ENCODE measurements at regions not wholly inside any gene's neighbourhood (a gene's known extent, or its start where the extent isn't known, plus 50 kb on each side); places are given as distances from the start of the nearest gene placed in this dataset.

GRCh38 chr3:78279091-78279490 is 1239.2 kb downstream of the ROBO2 start:
- POLR2A ChIA-PET: no interaction called here
- Mint-ChIP-seq H3K27me3 (ENCODE audit: low read depth) (no peaks in the 10 kb centered on the region), H3K27ac (no peak overlapping the region), H3K9me3 (ENCODE audit: insufficient read depth) (peaks cover 13% of the 10 kb centered on the region), H3K4me3 (no peak overlapping the region), H3K4me1 (ENCODE audit: low read depth) (no peaks in the 10 kb centered on the region), H3K36me3 (ENCODE audit: low read depth) (no peaks in the 10 kb centered on the region)
- DNase-seq (no peak), ATAC-seq (no peak)
- CTCF ChIA-PET: no interaction called here

GRCh38 chr3:78281381-78281780 is 1241.5 kb downstream of the ROBO2 start:
- no peak overlapping the region for H3K4me3 Mint-ChIP-seq
- no peak overlapping the region for H3K27ac Mint-ChIP-seq
- CTCF ChIA-PET: no interaction called here
- no peak for ATAC-seq
- POLR2A ChIA-PET: no interaction called here
- no peaks in the 10 kb centered on the region for H3K4me1 Mint-ChIP-seq (ENCODE audit: low read depth)
- no peak for DNase-seq
- no peaks in the 10 kb centered on the region for H3K27me3 Mint-ChIP-seq (ENCODE audit: low read depth)
- peaks cover 13% of the 10 kb centered on the region for H3K9me3 Mint-ChIP-seq (ENCODE audit: insufficient read depth)
- no peaks in the 10 kb centered on the region for H3K36me3 Mint-ChIP-seq (ENCODE audit: low read depth)

GRCh38 chr3:78283994-78284393 is 1244.1 kb downstream of the ROBO2 start:
- ATAC-seq (no peak), DNase-seq (no peak)
- Mint-ChIP-seq H3K4me1 (ENCODE audit: low read depth) (no peaks in the 10 kb centered on the region), H3K27me3 (ENCODE audit: low read depth) (no peaks in the 10 kb centered on the region), H3K4me3 (no peak overlapping the region), H3K36me3 (ENCODE audit: low read depth) (no peaks in the 10 kb centered on the region), H3K27ac (no peak overlapping the region), H3K9me3 (ENCODE audit: insufficient read depth) (peaks cover 13% of the 10 kb centered on the region)
- ChIA-PET POLR2A (no interaction called here), CTCF (no interaction called here)

GRCh38 chr3:78285032-78285728 is 1245.3 kb downstream of the ROBO2 start:
- Mint-ChIP-seq H3K4me1 (ENCODE audit: low read depth) (no peaks in the 10 kb centered on the region), H3K9me3 (ENCODE audit: insufficient read depth) (peaks cover 13% of the 10 kb centered on the region), H3K36me3 (ENCODE audit: low read depth) (no peaks in the 10 kb centered on the region), H3K4me3 (no peak overlapping the region), H3K27ac (no peak overlapping the region), H3K27me3 (ENCODE audit: low read depth) (no peaks in the 10 kb centered on the region)
- no peak for DNase-seq
- no peak for ATAC-seq
- CTCF ChIA-PET: no interaction called here
- POLR2A ChIA-PET: no interaction called here

- ATAC-seq: no peak
- H3K9me3 Mint-ChIP-seq (ENCODE audit: insufficient read depth): peaks cover 6% of the 10 kb centered on the region
- no peaks in the 10 kb centered on the region for H3K4me1 Mint-ChIP-seq (ENCODE audit: low read depth)
- no peak overlapping the region for H3K4me3 Mint-ChIP-seq
- CTCF ChIA-PET: no interaction called here
- no peaks in the 10 kb centered on the region for H3K27me3 Mint-ChIP-seq (ENCODE audit: low read depth)
- POLR2A ChIA-PET: no interaction called here
- DNase-seq: no peak
- H3K36me3 Mint-ChIP-seq (ENCODE audit: low read depth): no peaks in the 10 kb centered on the region
- no peak overlapping the region for H3K27ac Mint-ChIP-seq
These were observed 1247.2 kb downstream of the ROBO2 start for GRCh38 chr3:78287085-78287484.

- ChIA-PET CTCF (no interaction called here), POLR2A (no interaction called here)
- DNase-seq (no peak), ATAC-seq (no peak)
- Mint-ChIP-seq H3K4me1 (ENCODE audit: low read depth) (no peaks in the 10 kb centered on the region), H3K36me3 (ENCODE audit: low read depth) (no peaks in the 10 kb centered on the region), H3K4me3 (no peak overlapping the region), H3K9me3 (ENCODE audit: insufficient read depth) (no peaks in the 10 kb centered on the region), H3K27me3 (ENCODE audit: low read depth) (no peaks in the 10 kb centered on the region), H3K27ac (no peak overlapping the region)
These were observed 1253.4 kb downstream of the ROBO2 start for GRCh38 chr3:78293284-78293683.

- no peaks in the 10 kb centered on the region for H3K27me3 Mint-ChIP-seq (ENCODE audit: low read depth)
- no peaks in the 10 kb centered on the region for H3K4me1 Mint-ChIP-seq (ENCODE audit: low read depth)
- no peak overlapping the region for H3K27ac Mint-ChIP-seq
- ChIA-PET POLR2A (no interaction called here), CTCF (no interaction called here)
- no peak for ATAC-seq
- no peaks in the 10 kb centered on the region for H3K9me3 Mint-ChIP-seq (ENCODE audit: insufficient read depth)
- no peaks in the 10 kb centered on the region for H3K36me3 Mint-ChIP-seq (ENCODE audit: low read depth)
- DNase-seq: no peak
- no peak overlapping the region for H3K4me3 Mint-ChIP-seq
These were observed 1264.2 kb downstream of the ROBO2 start for GRCh38 chr3:78304115-78304514.

GRCh38 chr3:78312851-78313250 is 1273.0 kb downstream of the ROBO2 start:
- no peak overlapping the region for H3K27ac Mint-ChIP-seq
- POLR2A ChIA-PET: no interaction called here
- ATAC-seq: no peak
- no peaks in the 10 kb centered on the region for H3K36me3 Mint-ChIP-seq (ENCODE audit: low read depth)
- no peak for DNase-seq
- H3K4me3 Mint-ChIP-seq: no peak overlapping the region
- H3K4me1 Mint-ChIP-seq (ENCODE audit: low read depth): no peaks in the 10 kb centered on the region
- H3K27me3 Mint-ChIP-seq (ENCODE audit: low read depth): no peaks in the 10 kb centered on the region
- H3K9me3 Mint-ChIP-seq (ENCODE audit: insufficient read depth): no peaks in the 10 kb centered on the region
- CTCF ChIA-PET: no interaction called here

GRCh38 chr3:78313332-78313731 is 1273.4 kb downstream of the ROBO2 start:
- no peaks in the 10 kb centered on the region for H3K36me3 Mint-ChIP-seq (ENCODE audit: low read depth)
- ChIA-PET CTCF (no interaction called here), POLR2A (no interaction called here)
- ATAC-seq (no peak), DNase-seq (no peak)
- no peak overlapping the region for H3K27ac Mint-ChIP-seq
- no peaks in the 10 kb centered on the region for H3K9me3 Mint-ChIP-seq (ENCODE audit: insufficient read depth)
- H3K4me1 Mint-ChIP-seq (ENCODE audit: low read depth): no peaks in the 10 kb centered on the region
- H3K4me3 Mint-ChIP-seq: no peak overlapping the region
- no peaks in the 10 kb centered on the region for H3K27me3 Mint-ChIP-seq (ENCODE audit: low read depth)

GRCh38 chr3:78314327-78314726 is 1274.4 kb downstream of the ROBO2 start:
- CTCF ChIA-PET: no interaction called here
- DNase-seq: no peak
- Mint-ChIP-seq H3K9me3 (ENCODE audit: insufficient read depth) (no peaks in the 10 kb centered on the region), H3K4me1 (ENCODE audit: low read depth) (no peaks in the 10 kb centered on the region), H3K27ac (no peak overlapping the region), H3K4me3 (no peak overlapping the region), H3K27me3 (ENCODE audit: low read depth) (no peaks in the 10 kb centered on the region), H3K36me3 (ENCODE audit: low read depth) (no peaks in the 10 kb centered on the region)
- POLR2A ChIA-PET: no interaction called here
- ATAC-seq: no peak

GRCh38 chr3:78317774-78318173 is 1277.9 kb downstream of the ROBO2 start:
- no peak for DNase-seq
- Mint-ChIP-seq H3K4me1 (ENCODE audit: low read depth) (no peaks in the 10 kb centered on the region), H3K4me3 (no peak overlapping the region), H3K9me3 (ENCODE audit: insufficient read depth) (no peaks in the 10 kb centered on the region), H3K36me3 (ENCODE audit: low read depth) (no peaks in the 10 kb centered on the region), H3K27ac (no peak overlapping the region), H3K27me3 (ENCODE audit: low read depth) (no peaks in the 10 kb centered on the region)
- no peak for ATAC-seq
- POLR2A ChIA-PET: no interaction called here
- CTCF ChIA-PET: no interaction called here

GRCh38 chr3:78322780-78323179 is 1282.9 kb downstream of the ROBO2 start:
- DNase-seq (no peak), ATAC-seq (no peak)
- ChIA-PET CTCF (no interaction called here), POLR2A (no interaction called here)
- Mint-ChIP-seq H3K4me1 (ENCODE audit: low read depth) (no peaks in the 10 kb centered on the region), H3K27ac (no peak overlapping the region), H3K27me3 (ENCODE audit: low read depth) (no peaks in the 10 kb centered on the region), H3K36me3 (ENCODE audit: low read depth) (no peaks in the 10 kb centered on the region), H3K9me3 (ENCODE audit: insufficient read depth) (peaks cover 6% of the 10 kb centered on the region), H3K4me3 (no peak overlapping the region)

- no peaks in the 10 kb centered on the region for H3K27me3 Mint-ChIP-seq (ENCODE audit: low read depth)
- no peak overlapping the region for H3K4me3 Mint-ChIP-seq
- CTCF ChIA-PET: no interaction called here
- no peak overlapping the region for H3K27ac Mint-ChIP-seq
- POLR2A ChIA-PET: no interaction called here
- no peaks in the 10 kb centered on the region for H3K4me1 Mint-ChIP-seq (ENCODE audit: low read depth)
- ATAC-seq: no peak
- no peaks in the 10 kb centered on the region for H3K36me3 Mint-ChIP-seq (ENCODE audit: low read depth)
- H3K9me3 Mint-ChIP-seq (ENCODE audit: insufficient read depth): peaks cover 4% of the 10 kb centered on the region
- no peak for DNase-seq
These were observed 1297.9 kb downstream of the ROBO2 start for GRCh38 chr3:78337801-78338211.

All from activated CD8-positive, alpha-beta T cell treated with anti-CD3 and anti-CD28 coated beads, Interleukin-2, amount 10 ng/mL, durations not matched to agents 7 days and 5 days (primary cell).